ENCODE measurements at regions not wholly inside any gene's neighbourhood (a gene's known extent, or its start where the extent isn't known, plus 50 kb on each side); places are given as distances from the start of the nearest gene placed in this dataset.

DNA sequence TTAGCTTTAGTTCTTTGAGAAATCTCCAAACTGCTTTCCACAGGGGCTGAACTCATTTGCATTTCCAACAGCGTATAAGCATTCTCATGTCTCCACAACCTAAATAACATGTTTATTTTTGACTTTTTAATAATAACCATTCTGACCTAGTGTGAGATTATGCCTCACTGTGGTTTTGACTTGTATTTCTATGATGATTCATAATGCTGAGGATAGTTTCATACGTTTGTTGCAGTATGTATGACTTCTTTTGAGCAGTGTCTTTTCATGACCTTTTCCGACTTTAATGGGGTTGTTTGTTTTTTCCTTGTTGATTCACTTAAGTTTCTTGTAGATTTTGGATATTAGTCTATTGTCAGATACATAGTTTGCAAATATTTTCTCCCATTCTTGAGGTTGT, 1833.0 kb upstream of the PCDH10 start:
- no peaks in the 10 kb centered on the region for H3K79me1 ChIP-seq (ENCODE audit: low read length)
- H3K14ac ChIP-seq (ENCODE audit: low read length), result no peak overlapping the region
- no peak overlapping the region for H4K91ac ChIP-seq (ENCODE audit: low read depth, low read length)
- no peak overlapping the region for H3K27ac ChIP-seq (ENCODE audit: low read depth, low read length)
- DNase-seq, result no peak
- H4K12ac ChIP-seq (ENCODE audit: low read depth, low read length), result no peak overlapping the region
- no peak overlapping the region for H2BK5ac ChIP-seq (ENCODE audit: low read depth, low read length, poor library complexity)
- H3K18ac ChIP-seq (ENCODE audit: low read length), result no peak overlapping the region
- H3K4me2 ChIP-seq (ENCODE audit: low read length), result no peak overlapping the region
- no peak overlapping the region for H2AK5ac ChIP-seq (ENCODE audit: low read length)
- H3K79me2 ChIP-seq (ENCODE audit: control insufficient read depth, insufficient read depth, low read length, poor library complexity), result no peaks in the 10 kb centered on the region
- H3K9me3 ChIP-seq (ENCODE audit: insufficient read depth, low read depth, low read length), result no peaks in the 10 kb centered on the region
- H3K9ac ChIP-seq (ENCODE audit: low read length), result no peak overlapping the region
- no CpG with 5 or more reads among the region's 3 CpGs for WGBS (ENCODE audit: extremely low coverage, insufficient coverage, insufficient read length)
- H3K27me3 ChIP-seq (ENCODE audit: insufficient read depth, low read length), result no peaks in the 10 kb centered on the region
- H3K23ac ChIP-seq (ENCODE audit: low read length), result no peak overlapping the region
- H3K4me3 ChIP-seq (ENCODE audit: low read depth, low read length), result no peak overlapping the region
- H3K4me1 ChIP-seq (ENCODE audit: control insufficient read depth in 1 of 2, insufficient read depth in 2 of 2, low read length in 2 of 2), result no peaks in the 10 kb centered on the region
- H2AFZ ChIP-seq (ENCODE audit: insufficient read depth, low read length, poor library complexity), result no peak overlapping the region
- no peak overlapping the region for H3K4ac ChIP-seq (ENCODE audit: low read depth, low read length)
- no peak overlapping the region for H2BK120ac ChIP-seq (ENCODE audit: insufficient read depth, low read length, poor library complexity)
- H3K36me3 ChIP-seq (ENCODE audit: control insufficient read depth in 1 of 2, insufficient read depth in 2 of 2, low read length in 2 of 2), result no peaks in the 10 kb centered on the region
- no peak overlapping the region for H2BK12ac ChIP-seq (ENCODE audit: low read length)
- no peak overlapping the region for H4K8ac ChIP-seq (ENCODE audit: low read depth, low read length)

DNA sequence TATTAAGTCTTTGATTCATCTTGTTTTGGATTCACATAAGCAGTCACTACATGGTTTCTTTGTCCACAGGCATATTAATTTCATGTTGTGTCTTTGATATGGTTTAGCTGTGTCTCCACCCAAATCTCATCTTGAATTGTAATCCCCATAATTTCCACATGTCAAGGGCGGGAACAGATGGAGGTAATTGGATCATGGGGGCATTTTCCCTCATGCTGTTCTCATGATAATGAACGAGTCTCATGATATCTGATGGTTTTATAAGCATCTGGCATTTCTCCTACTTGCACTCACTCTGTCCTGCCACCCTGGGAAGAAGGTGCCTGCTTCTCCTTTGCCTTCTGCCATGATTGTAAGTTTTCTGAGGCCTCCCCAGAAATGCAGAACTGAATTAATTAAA, 1811.2 kb upstream of the PCDH10 start:
- Histone ChIP-seq H4K8ac (ENCODE audit: low read depth, low read length) (no peak overlapping the region), H3K23ac (ENCODE audit: low read length) (no peak overlapping the region), H3K9ac (ENCODE audit: low read length) (no peak overlapping the region), H3K36me3 (ENCODE audit: control insufficient read depth in 1 of 2, insufficient read depth in 2 of 2, low read length in 2 of 2) (no peaks in the 10 kb centered on the region), H3K9me3 (ENCODE audit: insufficient read depth, low read depth, low read length) (no peaks in the 10 kb centered on the region), H3K14ac (ENCODE audit: low read length) (no peak overlapping the region), H3K4me2 (ENCODE audit: low read length) (no peak overlapping the region), H2BK12ac (ENCODE audit: low read length) (no peak overlapping the region), H3K4me1 (ENCODE audit: control insufficient read depth in 1 of 2, insufficient read depth in 2 of 2, low read length in 2 of 2) (no peaks in the 10 kb centered on the region), H3K27ac (ENCODE audit: low read depth, low read length) (no peak overlapping the region), H3K4me3 (ENCODE audit: low read depth, low read length) (no peak overlapping the region), H3K18ac (ENCODE audit: low read length) (no peak overlapping the region), H3K79me1 (ENCODE audit: low read length) (no peaks in the 10 kb centered on the region), H2AK5ac (ENCODE audit: low read length) (no peak overlapping the region), H3K79me2 (ENCODE audit: control insufficient read depth, insufficient read depth, low read length, poor library complexity) (no peaks in the 10 kb centered on the region), H2BK120ac (ENCODE audit: insufficient read depth, low read length, poor library complexity) (no peak overlapping the region), H3K27me3 (ENCODE audit: insufficient read depth, low read length) (no peaks in the 10 kb centered on the region), H2AFZ (ENCODE audit: insufficient read depth, low read length, poor library complexity) (no peak overlapping the region), H2BK5ac (ENCODE audit: low read depth, low read length, poor library complexity) (no peak overlapping the region), H4K91ac (ENCODE audit: low read depth, low read length) (no peak overlapping the region), H4K12ac (ENCODE audit: low read depth, low read length) (no peak overlapping the region), H3K4ac (ENCODE audit: low read depth, low read length) (no peak overlapping the region)
- no peak for DNase-seq
- no CpG with 5 or more reads among the region's 2 CpGs for WGBS (ENCODE audit: extremely low coverage, insufficient coverage, insufficient read length)

- Histone ChIP-seq H2BK12ac (ENCODE audit: low read length) (no peak overlapping the region), H3K4me1 (ENCODE audit: control insufficient read depth in 1 of 2, insufficient read depth in 2 of 2, low read length in 2 of 2) (no peaks in the 10 kb centered on the region), H3K18ac (ENCODE audit: low read length) (no peak overlapping the region), H3K4me3 (ENCODE audit: low read depth, low read length) (no peak overlapping the region), H2BK120ac (ENCODE audit: insufficient read depth, low read length, poor library complexity) (no peak overlapping the region), H2AFZ (ENCODE audit: insufficient read depth, low read length, poor library complexity) (no peak overlapping the region), H3K79me2 (ENCODE audit: control insufficient read depth, insufficient read depth, low read length, poor library complexity) (no peaks in the 10 kb centered on the region), H2BK5ac (ENCODE audit: low read depth, low read length, poor library complexity) (no peak overlapping the region), H3K79me1 (ENCODE audit: low read length) (no peaks in the 10 kb centered on the region), H3K4me2 (ENCODE audit: low read length) (no peak overlapping the region), H3K23ac (ENCODE audit: low read length) (no peak overlapping the region), H3K27me3 (ENCODE audit: insufficient read depth, low read length) (no peaks in the 10 kb centered on the region), H4K91ac (ENCODE audit: low read depth, low read length) (no peak overlapping the region), H3K36me3 (ENCODE audit: control insufficient read depth in 1 of 2, insufficient read depth in 2 of 2, low read length in 2 of 2) (no peaks in the 10 kb centered on the region), H3K9ac (ENCODE audit: low read length) (no peak overlapping the region), H3K4ac (ENCODE audit: low read depth, low read length) (no peak overlapping the region), H3K14ac (ENCODE audit: low read length) (no peak overlapping the region), H4K12ac (ENCODE audit: low read depth, low read length) (no peak overlapping the region), H3K27ac (ENCODE audit: low read depth, low read length) (no peak overlapping the region), H2AK5ac (ENCODE audit: low read length) (no peak overlapping the region), H3K9me3 (ENCODE audit: insufficient read depth, low read depth, low read length) (no peaks in the 10 kb centered on the region), H4K8ac (ENCODE audit: low read depth, low read length) (no peak overlapping the region)
- no peak for DNase-seq
- WGBS (ENCODE audit: extremely low coverage, insufficient coverage, insufficient read length), result no CpG with 5 or more reads among the region's 2 CpGs
Measured at GRCh38 chr4:131339137-131339536, 1810.0 kb upstream of the PCDH10 start.

GRCh38 chr4:131344761-131345160, 1804.3 kb upstream of the PCDH10 start:
- Histone ChIP-seq H3K4me2 (ENCODE audit: low read length) (no peak overlapping the region), H2BK120ac (ENCODE audit: insufficient read depth, low read length, poor library complexity) (no peak overlapping the region), H3K79me2 (ENCODE audit: control insufficient read depth, insufficient read depth, low read length, poor library complexity) (no peaks in the 10 kb centered on the region), H3K4ac (ENCODE audit: low read depth, low read length) (no peak overlapping the region), H3K4me1 (ENCODE audit: control insufficient read depth in 1 of 2, insufficient read depth in 2 of 2, low read length in 2 of 2) (no peaks in the 10 kb centered on the region), H3K9ac (ENCODE audit: low read length) (no peak overlapping the region), H2AFZ (ENCODE audit: insufficient read depth, low read length, poor library complexity) (no peak overlapping the region), H3K23ac (ENCODE audit: low read length) (no peak overlapping the region), H4K91ac (ENCODE audit: low read depth, low read length) (no peak overlapping the region), H3K14ac (ENCODE audit: low read length) (no peak overlapping the region), H2BK5ac (ENCODE audit: low read depth, low read length, poor library complexity) (no peak overlapping the region), H3K79me1 (ENCODE audit: low read length) (no peaks in the 10 kb centered on the region), H4K8ac (ENCODE audit: low read depth, low read length) (no peak overlapping the region), H4K12ac (ENCODE audit: low read depth, low read length) (no peak overlapping the region), H3K4me3 (ENCODE audit: low read depth, low read length) (no peak overlapping the region), H3K27me3 (ENCODE audit: insufficient read depth, low read length) (no peaks in the 10 kb centered on the region), H2BK12ac (ENCODE audit: low read length) (no peak overlapping the region), H3K27ac (ENCODE audit: low read depth, low read length) (no peak overlapping the region), H3K18ac (ENCODE audit: low read length) (no peak overlapping the region), H2AK5ac (ENCODE audit: low read length) (no peak overlapping the region), H3K9me3 (ENCODE audit: insufficient read depth, low read depth, low read length) (no peaks in the 10 kb centered on the region), H3K36me3 (ENCODE audit: control insufficient read depth in 1 of 2, insufficient read depth in 2 of 2, low read length in 2 of 2) (no peaks in the 10 kb centered on the region)
- WGBS (ENCODE audit: extremely low coverage, insufficient coverage, insufficient read length), result no CpG with 5 or more reads among the region's 2 CpGs
- no peak for DNase-seq
